GM21717 (cell line): ENCODE measurements at regions not wholly inside any gene's neighbourhood (a gene's known extent, or its start where the extent isn't known, plus 50 kb on each side); places are given as distances from the start of the nearest gene placed in this dataset.
"Not testable (repeated sequence)": the region's sequence is repeated elsewhere in the genome, so short reads cannot be mapped to it uniquely, and the experiment has no call there.

Experiments
- ATAC-seq: cut with Tn5 transposase; IDR thresholded peaks from one replicate; pipeline ENCODE4 v1.9.1; 2021; ENCODE audit warnings: mild to moderate bottlenecking, moderate library complexity; ENCODE audit not compliant: unreplicated experiment

GRCh38 chr5:71821029-71821428 lies 102.0 kb downstream of the CARTPT start:
- no peak for ATAC-seq

GRCh38 chr5:71822065-71822464 lies 103.0 kb downstream of the CARTPT start:
- not testable (repeated sequence) for ATAC-seq

GRCh38 chr5:71825992-71826391 lies 106.9 kb downstream of the CARTPT start:
- no peak for ATAC-seq

DNA sequence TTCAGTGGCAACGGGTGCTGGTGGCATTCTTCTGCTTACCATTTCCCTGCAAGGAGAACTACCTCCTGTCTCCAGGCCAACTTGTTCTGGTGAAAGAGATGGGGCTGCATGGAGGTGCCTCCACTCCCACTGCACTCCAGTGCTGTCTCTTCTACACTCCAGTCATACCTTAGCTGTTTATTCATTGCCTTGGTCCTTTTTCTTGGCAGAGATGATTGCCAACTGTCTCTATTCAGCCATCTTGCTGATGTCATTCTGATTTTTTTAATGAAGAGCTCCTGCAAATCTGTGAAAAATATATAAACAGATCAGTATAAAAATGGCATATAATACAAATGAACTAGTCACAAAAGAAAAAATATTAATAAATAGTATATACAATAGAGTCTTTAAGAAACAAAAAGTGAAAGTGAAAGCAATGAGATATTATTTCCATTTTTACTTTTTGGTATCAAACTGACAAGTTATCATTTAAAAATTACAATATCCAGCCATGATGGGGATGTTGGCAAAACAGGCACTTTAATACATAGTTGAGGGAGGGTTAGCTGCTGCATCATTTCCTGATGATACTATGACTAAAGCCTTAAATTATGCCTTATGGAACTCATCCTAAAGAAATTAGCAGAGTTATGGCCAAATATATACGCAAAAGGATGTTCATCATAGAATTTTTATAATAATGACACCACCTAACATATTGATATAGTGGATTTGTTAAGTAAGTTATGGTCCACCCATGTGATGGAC lies 109.4 kb downstream of the CARTPT start:
- no peak for ATAC-seq

- no peak for ATAC-seq
Observed at GRCh38 chr5:71829206-71829605, 110.1 kb downstream of the CARTPT start.

- ATAC-seq, result no peak
Observed at GRCh38 chr5:71830681-71831539, 111.8 kb downstream of the CARTPT start.

GRCh38 chr5:71832812-71833715 lies 114.0 kb downstream of the CARTPT start:
- ATAC-seq, result no peak

DNA sequence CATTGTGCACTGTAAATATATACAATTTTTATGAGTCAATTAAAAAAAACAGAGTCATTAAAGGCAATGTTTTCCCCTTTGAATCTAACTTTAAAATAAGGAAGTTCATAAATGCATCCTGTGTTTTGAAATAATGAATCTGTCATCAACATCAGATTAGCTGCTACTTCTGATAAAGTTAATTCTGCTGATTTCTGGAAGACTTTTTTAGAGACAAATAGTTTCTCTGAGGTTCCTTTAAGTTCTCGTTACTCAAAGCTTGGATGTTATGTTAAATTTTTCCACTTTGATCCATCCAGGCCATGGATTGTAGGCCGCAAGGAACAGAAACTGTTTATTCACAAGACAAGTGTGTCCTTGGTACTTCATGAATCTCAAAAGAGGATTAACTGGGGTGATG lies 115.5 kb downstream of the CARTPT start:
- ATAC-seq, result no peak

- ATAC-seq, result no peak
Observed at GRCh38 chr5:71836084-71836483, 117.0 kb downstream of the CARTPT start.

- ATAC-seq, result no peak
Observed at GRCh38 chr5:71836559-71837112, 117.6 kb downstream of the CARTPT start.

DNA sequence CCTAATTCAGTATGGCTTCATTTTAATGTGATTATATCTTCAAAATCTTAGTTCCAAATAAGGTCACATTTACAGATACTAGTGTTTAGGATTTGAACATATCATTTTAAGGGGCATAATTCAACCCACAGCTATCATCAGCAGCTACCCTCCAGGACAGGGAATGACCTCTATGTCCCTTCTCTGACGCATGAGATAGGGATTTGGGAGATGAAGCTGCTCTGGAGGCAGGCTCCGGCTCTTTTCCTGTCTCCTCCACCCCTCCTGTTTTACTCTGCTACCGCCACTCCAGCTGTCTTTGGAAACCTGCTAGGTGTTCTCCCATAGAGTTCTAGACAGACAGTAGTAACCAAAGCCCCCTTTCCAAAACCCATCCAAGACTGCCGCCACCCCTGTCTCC lies 119.2 kb downstream of the CARTPT start:
- ATAC-seq, result no peak

DNA sequence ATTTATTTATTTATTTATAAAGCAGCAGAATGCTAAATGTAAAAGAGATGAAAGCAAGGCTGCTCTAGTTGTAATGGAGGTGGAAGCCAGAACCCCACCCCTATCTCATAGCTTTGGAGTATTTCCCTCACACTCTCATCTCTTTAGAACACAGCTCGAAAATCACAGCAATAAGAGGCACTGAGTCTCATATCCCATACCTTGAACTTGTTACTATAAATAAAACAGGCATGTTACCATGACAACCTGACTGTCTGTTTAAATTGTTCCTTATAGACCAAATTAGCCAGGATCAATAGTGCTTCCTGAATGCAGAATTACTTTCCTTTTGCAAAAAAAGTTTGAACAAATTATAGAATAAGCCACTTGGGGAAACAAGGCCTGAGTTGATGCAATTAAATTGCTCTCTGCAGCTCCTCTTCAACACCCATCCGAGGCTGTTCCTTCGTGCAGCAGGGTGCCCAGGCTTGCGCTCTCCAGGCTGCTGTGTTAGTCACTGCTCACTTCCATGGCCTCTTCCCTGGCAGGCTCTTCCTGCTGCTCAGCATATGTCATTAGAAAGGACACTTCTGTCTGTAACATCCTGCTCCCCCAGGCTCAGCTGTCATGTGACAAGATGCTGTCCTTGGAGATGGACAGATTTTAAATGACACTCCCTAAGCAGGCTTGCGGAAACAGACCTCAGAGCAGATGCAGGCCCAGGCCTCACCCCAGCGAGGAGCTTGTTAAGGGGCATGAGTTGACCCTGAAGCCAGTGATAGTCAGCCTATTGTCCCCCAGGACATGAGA lies 120.2 kb downstream of the CARTPT start:
- no peak for ATAC-seq

- ATAC-seq, result no peak
Observed at GRCh38 chr5:71841107-71841506, 122.0 kb downstream of the CARTPT start.

DNA sequence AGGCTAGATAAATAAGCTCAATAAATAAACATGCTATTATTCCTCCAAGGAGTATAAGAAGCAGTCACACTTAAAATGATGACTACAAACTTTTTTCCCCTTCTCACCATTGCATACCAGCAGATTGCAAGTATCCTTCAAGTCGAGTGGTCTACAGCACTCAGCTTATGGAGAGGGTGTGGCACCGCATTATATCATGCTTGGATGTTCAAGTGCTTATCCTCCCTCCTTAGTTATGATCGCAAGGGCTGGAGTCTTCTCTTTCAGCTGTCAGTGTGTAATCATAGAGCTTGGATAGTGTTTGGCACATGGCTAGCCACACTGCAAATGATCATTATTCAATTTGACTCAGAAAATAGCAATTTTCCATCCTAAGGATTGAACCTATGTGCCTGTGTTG lies 124.0 kb downstream of the CARTPT start:
- ATAC-seq, result no peak

DNA sequence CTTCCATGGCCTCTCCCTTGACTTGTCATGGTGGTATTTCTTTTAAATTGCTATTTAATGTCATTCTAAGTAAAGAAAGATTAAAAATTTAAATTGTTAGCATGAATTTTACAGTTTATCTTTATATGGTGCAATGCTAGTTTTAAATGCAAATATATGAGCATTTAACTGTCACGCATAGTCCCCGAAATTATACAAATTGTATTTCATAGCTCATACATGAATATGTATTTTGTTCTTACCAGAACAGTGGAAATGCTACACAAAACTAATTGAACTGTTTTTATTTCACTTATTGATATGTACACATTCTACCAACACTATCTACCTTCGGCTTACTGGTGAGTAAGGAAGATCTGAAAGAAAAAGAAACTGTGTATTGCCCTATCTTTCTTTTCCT lies 125.8 kb downstream of the CARTPT start:
- ATAC-seq, result no peak

GRCh38 chr5:71859515-71859914 lies 140.4 kb downstream of the CARTPT start:
- ATAC-seq, result no peak

DNA sequence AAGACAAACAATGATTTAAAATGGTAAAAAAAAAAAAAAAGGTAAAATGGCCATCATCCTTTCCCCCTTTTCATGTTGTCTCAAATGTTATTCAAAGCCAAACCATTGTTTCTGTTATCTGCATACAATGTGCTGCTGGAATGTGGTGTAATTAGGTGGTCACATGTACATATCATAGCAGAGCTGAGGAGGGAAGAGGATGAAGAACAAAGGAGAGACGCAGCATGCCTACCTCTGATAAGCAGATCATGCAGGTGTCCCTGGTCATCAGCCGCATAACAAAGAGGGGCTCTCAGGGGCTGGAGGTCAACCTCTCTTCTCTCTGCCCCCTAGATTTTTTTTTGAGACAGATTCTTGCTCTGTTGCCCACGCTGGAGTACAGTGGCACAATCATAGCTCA lies 141.0 kb downstream of the CARTPT start:
- ATAC-seq, result no peak

GRCh38 chr5:71861682-71862081 lies 142.6 kb downstream of the CARTPT start:
- ATAC-seq, result no peak

DNA sequence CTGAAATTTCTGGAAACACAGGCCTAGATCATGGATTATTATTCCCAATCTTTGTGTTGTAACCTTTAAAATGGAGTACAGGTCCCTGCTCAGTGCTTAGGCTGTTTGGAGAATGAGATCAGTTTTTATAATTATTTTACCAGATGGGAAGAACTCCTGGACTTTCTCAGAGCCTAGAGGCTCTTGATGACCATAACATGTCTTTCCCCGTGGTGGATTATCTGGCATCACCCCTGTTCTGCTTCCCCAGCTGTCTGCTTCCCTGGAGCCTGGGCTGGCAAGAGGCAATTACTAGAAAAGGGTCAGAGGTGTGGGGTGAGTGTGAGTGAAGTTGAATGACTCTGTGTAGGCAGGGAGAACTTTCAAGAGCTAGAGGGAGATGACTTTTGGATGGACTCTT lies 143.0 kb downstream of the CARTPT start:
- no peak for ATAC-seq

GRCh38 chr5:71862507-71863060 lies 143.5 kb downstream of the CARTPT start:
- ATAC-seq, result no peak
